C4-2B (cell line): ENCODE measurements at regions not wholly inside any gene's neighbourhood (a gene's known extent, or its start where the extent isn't known, plus 50 kb on each side); places are given as distances from the start of the nearest gene placed in this dataset.

ENCODE experiments used
- H3K27ac ChIP-seq: fragments of 450-650 bp; 2 replicates; pipeline ENCODE4 v1.5.1; 2017
- ZFX ChIP-seq: fragments of 450-650 bp; IDR thresholded peaks from 2 replicates; pipeline ENCODE4 v1.6.1; 2017
- TF ChIP-seq, protein P1 (sequence below): fragments of 450-650 bp; conservative IDR thresholded peaks from 2 replicates; pipeline ENCODE4 v1.5.1; 2017; ENCODE audit warnings: mild to moderate bottlenecking

DNA sequence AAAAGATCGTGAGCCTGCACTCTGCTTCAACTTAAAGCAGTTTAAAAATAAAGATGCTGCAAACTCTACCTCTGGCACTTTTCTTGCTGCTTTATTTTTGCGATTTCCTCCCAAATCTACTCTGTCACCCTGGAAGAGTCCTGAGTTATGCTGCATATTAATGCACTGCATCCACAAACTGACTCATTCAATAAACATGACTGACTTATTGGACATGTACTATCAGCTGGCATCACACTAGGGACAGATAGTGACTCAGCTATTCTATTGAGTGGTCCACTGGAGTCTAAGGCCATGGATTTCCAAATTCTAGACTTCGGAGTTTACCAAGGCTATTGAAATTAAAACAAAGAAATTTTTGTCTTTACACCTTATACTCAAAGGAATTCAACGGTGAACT lies 90.7 kb upstream of the PTPRR start:
- no peak for TF ChIP-seq ZFX
- TF ChIP-seq, protein P1, sequence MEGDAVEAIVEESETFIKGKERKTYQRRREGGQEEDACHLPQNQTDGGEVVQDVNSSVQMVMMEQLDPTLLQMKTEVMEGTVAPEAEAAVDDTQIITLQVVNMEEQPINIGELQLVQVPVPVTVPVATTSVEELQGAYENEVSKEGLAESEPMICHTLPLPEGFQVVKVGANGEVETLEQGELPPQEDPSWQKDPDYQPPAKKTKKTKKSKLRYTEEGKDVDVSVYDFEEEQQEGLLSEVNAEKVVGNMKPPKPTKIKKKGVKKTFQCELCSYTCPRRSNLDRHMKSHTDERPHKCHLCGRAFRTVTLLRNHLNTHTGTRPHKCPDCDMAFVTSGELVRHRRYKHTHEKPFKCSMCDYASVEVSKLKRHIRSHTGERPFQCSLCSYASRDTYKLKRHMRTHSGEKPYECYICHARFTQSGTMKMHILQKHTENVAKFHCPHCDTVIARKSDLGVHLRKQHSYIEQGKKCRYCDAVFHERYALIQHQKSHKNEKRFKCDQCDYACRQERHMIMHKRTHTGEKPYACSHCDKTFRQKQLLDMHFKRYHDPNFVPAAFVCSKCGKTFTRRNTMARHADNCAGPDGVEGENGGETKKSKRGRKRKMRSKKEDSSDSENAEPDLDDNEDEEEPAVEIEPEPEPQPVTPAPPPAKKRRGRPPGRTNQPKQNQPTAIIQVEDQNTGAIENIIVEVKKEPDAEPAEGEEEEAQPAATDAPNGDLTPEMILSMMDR: no peak
- no peak overlapping the region for H3K27ac ChIP-seq

DNA sequence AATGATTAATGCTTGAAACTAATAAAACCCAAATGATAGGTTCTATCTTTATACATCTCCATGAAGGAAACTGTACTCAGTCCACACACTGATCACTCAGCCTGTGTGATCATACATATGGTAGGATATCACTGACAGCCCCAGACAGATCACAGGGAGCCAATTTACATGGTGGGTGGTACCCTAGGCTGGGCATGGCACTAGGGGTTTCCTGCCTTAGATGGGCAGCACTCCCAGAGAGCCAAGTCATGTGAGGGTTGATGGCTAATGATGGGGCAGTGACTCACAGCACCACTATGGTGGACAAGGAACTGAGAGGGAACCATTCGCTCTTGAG lies 89.6 kb upstream of the PTPRR start:
- TF ChIP-seq, protein P1: no peak
- no peak for TF ChIP-seq ZFX
- H3K27ac ChIP-seq: no peak overlapping the region

DNA sequence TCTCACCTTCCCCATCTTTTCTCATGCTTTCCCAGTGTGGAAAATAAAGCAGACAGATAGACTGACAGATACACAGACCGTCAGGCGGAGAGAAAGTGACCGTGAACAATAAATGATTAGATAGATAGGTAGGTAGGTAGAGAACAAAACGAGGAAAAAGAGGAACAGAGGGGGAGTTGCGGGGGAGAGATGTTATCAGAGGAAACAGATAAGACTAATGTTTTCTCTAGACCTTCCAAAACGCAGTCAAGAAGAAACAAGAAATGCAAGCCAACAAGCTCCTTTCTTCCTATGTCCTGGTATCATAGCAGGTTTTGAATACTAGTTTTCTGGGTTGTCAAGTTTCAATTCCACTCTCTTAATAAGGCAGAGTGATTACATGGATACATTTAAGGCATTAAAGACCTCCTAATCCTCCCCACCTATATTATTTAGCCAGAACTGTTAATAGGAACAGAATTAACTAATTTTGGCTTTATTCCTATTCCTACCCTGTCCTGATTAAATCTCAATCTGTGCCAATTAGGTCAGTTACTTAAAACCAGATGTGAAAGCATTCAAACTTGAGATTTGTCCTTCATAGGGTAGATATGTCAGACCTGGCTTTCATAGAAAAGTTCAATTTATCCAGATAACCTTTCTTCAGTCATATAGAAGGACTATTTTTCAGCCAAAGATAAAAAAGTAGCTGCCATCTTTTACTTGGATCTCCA lies 89.0 kb upstream of the PTPRR start:
- no peak overlapping the region for H3K27ac ChIP-seq
- no peak for TF ChIP-seq ZFX
- TF ChIP-seq, protein P1: no peak

DNA sequence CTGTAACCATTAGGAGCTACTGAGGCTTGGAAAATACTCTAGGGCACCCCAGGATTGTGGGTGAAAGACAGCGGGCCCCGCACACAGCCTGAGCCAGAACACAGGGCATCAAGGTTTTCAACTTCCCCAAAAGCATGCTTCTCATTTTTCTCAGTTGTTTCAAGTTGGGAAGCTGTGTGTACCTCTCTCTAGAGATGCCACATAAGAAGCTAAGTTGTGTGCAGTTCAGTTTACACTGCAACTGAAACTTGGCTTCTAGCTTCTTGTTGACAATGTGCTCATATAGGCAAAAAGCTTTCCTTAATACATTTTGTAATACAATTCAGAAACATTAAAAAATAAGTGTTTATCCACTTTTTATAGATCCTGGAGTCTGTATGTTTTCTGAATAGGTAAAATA lies 88.1 kb upstream of the PTPRR start:
- H3K27ac ChIP-seq: no peak overlapping the region
- TF ChIP-seq, protein P1: no peak
- no peak for TF ChIP-seq ZFX

DNA sequence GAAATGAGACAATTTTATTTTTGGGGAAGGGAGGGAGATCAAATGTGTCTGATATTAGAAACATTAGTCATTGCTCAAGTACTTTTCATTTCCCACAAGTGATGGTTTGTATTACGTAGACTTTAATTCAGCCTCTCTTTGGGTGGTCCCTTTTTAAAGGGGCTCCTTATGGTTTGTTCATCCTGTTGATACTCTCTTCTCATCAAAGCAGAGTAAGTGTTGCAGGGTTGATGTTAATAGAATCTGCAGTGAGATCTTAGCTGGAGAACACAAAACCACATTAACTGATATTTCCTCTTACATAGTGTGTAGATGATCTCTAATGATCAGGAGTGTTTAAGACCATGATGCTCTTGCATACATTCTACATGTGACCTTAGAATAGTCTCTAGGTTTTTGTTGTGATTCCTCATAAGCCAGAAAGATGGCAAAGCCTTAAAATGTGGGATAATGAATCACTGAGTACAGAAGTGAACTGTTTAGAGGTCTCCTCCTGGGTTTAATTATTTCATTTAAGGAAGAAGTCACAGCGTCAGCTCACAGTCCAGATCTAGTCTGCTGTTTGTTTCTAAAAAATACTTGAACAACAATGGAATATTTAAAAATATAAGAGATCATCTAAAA lies 87.4 kb upstream of the PTPRR start:
- TF ChIP-seq ZFX: no peak
- TF ChIP-seq, protein P1: no peak
- no peak overlapping the region for H3K27ac ChIP-seq

DNA sequence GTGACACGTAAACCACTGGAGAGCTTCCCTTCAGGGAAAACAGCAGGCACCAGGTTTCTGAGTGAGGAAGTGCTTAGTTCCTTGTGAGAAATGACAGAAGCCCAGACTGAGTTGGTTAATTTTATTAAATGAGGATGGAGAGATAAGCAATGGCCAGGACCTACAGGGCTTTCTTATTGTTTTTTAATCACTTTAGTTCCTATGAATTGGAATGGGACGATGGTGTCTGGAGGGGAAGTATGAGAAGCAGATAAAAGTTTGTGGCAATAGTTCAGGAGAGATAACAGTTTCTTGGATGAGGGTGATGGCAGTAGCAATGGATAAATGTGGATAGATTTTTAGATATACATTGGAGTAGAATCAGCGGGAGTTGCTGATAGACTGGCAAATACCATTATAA lies 86.5 kb upstream of the PTPRR start:
- TF ChIP-seq ZFX: no peak
- TF ChIP-seq, protein P1: no peak
- no peak overlapping the region for H3K27ac ChIP-seq

DNA sequence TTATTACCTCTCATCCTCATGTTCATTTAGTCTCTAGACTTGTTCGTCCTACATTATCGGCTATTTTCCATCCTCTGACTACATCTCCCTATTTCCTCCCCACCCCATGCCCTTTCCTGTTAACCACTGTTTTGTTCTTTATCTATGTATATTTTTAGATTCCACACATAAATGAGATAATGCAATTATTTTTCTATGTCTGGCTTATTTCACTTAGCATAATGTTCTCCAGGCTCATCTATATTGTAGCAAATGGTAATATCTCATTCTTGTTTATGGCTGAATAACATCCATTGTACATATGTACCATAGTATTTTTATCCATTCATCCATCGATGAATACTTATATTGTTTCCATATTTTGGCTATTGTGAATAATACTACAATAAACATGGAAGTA lies 84.6 kb upstream of the PTPRR start:
- no peak overlapping the region for H3K27ac ChIP-seq
- no peak for TF ChIP-seq ZFX
- TF ChIP-seq, protein P1: no peak
